Epithelial cell of esophagus (primary cell): ENCODE measurements at regions not wholly inside any gene's neighbourhood (a gene's known extent, or its start where the extent isn't known, plus 50 kb on each side); places are given as distances from the start of the nearest gene placed in this dataset.
"Not testable (repeated sequence)": the region's sequence is repeated elsewhere in the genome, so short reads cannot be mapped to it uniquely, and the experiment has no call there.

Experiments
- DNase-seq: peaks from one replicate; pipeline ENCODE4 v3.0.0; 2010; ENCODE audit warnings: low read depth
- H3K4me3 ChIP-seq: 2 replicates; pipeline ENCODE4 v1.5.1; 2011; ENCODE audit warnings: mild to moderate bottlenecking, low read length, control low read depth
- CTCF ChIP-seq: IDR thresholded peaks from 2 replicates; pipeline ENCODE4 v1.5.1; 2011; ENCODE audit warnings: low read depth, mild to moderate bottlenecking, low read length, control low read depth, inconsistent platforms; ENCODE audit not compliant: insufficient read depth; ENCODE audit errors: missing control alignments

- no peak for DNase-seq
- H3K4me3 ChIP-seq = no peak overlapping the region
- no peak for TF ChIP-seq CTCF
Measured at GRCh38 chr3:18185624-18186023, 239.5 kb downstream of the SATB1 start.

GRCh38 chr3:18182923-18183322, 242.2 kb downstream of the SATB1 start:
- not testable (repeated sequence) for DNase-seq

GRCh38 chr3:18179521-18179920, 245.6 kb downstream of the SATB1 start:
- no peak for TF ChIP-seq CTCF

More at GRCh38 chr3:18182923-18183322, 242.2 kb downstream of the SATB1 start:
- H3K4me3 ChIP-seq = not testable (repeated sequence)

GRCh38 chr3:18177271-18177670, 247.9 kb downstream of the SATB1 start:
- TF ChIP-seq CTCF = no peak
- DNase-seq = peak; percentile 63
- H3K4me3 ChIP-seq = no peak overlapping the region

More at GRCh38 chr3:18179521-18179920, 245.6 kb downstream of the SATB1 start:
- H3K4me3 ChIP-seq = no peak overlapping the region
- DNase-seq = no peak

- not testable (repeated sequence) for H3K4me3 ChIP-seq, DNase-seq
Measured at GRCh38 chr3:18173891-18174290, 251.2 kb downstream of the SATB1 start.

GRCh38 chr3:18159681-18160080, 265.5 kb downstream of the SATB1 start:
- TF ChIP-seq CTCF = no peak
- DNase-seq = no peak
- no peak overlapping the region for H3K4me3 ChIP-seq

GRCh38 chr3:18153571-18154173, 271.5 kb downstream of the SATB1 start:
- no peak overlapping the region for H3K4me3 ChIP-seq
- DNase-seq = peak; percentile 92
- no peak for TF ChIP-seq CTCF

GRCh38 chr3:18151199-18151598, 273.9 kb downstream of the SATB1 start:
- TF ChIP-seq CTCF = no peak
- no peak for DNase-seq
- no peak overlapping the region for H3K4me3 ChIP-seq
